Activated CD8-positive, alpha-beta memory T cell treated with anti-CD3 and anti-CD28 coated beads for 24 hours (primary cell): ENCODE measurements at regions not wholly inside any gene's neighbourhood (a gene's known extent, or its start where the extent isn't known, plus 50 kb on each side); places are given as distances from the start of the nearest gene placed in this dataset.
"Not testable (repeated sequence)": the region's sequence is repeated elsewhere in the genome, so short reads cannot be mapped to it uniquely, and the experiment has no call there.

Experiments
- DNase-seq: peaks from one replicate; pipeline ENCODE4 v3.0.0-alpha.2; 2020

- DNase-seq, result no peak
These were observed 836.0 kb downstream of the TRIML1 start for GRCh38 chr4:188975271-188975670.

DNA sequence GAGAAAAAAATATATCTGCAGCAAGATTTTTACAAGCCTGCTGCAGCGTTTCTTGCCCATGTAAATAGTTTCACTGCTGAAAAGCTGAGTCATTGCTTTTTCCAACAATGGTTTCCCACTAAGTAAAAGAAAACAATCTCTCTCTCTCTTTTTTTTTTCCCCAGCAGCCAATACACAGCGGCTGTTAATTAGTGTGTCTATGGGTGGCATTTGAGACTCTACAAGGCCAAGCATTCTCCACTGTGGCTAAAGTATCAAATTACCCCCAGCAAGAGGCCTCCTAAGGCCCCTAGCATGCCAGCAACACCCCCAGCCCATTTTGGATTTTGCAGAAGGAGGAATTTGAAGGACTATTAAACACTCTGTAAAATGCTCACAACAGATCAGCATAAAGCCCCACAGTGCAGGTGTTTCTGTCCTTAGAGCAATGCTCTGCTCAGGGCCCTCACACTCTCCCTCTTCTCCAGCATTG lies 837.4 kb downstream of the TRIML1 start:
- DNase-seq, result no peak

GRCh38 chr4:188977232-188977631 lies 838.0 kb downstream of the TRIML1 start:
- DNase-seq, result not testable (repeated sequence)

DNA sequence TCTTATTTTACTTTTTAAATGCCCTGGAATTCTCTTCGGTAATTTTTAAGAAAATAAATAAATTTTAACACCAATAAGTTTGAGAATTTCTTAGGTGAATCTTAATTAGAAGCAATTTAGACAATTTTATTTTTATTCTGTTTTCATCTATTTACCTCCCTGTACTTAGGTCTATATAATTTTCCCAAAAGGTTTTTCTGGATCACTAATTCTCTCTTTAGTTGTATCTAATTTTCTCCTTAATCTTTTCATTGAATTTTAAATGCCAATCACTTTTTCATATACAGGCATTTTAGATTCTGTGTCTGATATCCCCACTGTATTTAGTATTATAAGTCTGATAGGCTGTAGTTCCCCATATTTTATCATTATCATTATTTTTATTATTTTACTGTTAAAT lies 845.3 kb downstream of the TRIML1 start:
- no peak for DNase-seq

GRCh38 chr4:188986271-188986689 lies 847.0 kb downstream of the TRIML1 start:
- no peak for DNase-seq

- DNase-seq, result no peak
These were observed 847.8 kb downstream of the TRIML1 start for GRCh38 chr4:188987011-188987410.

DNA sequence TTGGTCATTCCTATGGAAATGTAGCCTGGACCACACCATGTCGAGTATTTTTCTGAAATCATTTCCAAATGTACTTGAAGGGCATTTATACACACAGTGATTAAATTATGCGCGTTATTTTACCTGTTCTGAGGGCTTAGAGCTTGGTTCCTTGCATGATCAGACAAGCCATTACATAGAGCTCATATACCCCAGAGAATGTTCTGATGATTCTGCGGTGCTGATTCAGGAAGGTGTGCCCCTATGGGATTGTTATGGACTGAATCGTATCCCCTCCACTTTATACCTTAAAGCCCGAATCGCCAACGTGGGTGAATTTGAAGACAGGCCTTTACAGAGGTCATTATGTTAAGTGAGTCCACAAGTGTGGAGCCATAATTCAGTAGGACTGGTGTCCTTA lies 848.9 kb downstream of the TRIML1 start:
- DNase-seq, result no peak

DNA sequence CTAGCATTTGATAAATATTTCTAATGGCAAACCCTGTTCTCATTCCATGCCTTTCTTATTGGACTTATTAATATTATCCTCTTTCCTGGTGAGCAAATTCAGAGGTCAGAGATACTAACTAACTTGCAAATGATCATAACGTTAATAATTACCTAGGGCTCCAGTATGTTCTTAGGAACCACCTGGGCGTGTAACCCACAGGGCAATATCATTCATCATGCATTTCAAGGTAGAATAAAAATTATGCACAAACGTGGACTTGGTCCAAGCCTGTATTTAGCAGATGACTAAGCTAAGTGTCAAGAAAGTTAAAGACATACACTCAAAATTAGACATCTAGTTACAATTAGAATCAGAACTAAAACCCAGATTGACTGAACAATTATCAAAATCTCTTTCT lies 850.1 kb downstream of the TRIML1 start:
- DNase-seq, result no peak

DNA sequence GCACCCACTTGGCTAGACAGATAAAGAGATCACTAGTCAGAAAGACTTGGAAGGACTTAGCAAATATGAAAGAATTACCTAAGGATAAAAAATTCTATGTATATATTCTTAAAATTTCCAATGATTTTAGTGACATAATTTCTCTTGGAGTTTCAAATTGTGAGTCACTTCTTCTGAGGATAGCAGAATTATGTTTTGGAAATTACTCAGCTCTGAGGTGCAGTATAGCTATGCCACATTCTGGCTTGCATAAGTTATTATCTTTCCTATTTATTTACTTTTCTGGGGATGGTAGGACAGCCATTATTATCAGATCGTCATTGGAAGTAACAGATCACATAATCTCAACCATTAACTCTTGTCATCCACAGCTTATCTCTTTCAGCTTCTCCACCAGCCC lies 853.5 kb downstream of the TRIML1 start:
- no peak for DNase-seq

GRCh38 chr4:188993871-188994270 lies 854.6 kb downstream of the TRIML1 start:
- DNase-seq, result no peak

DNA sequence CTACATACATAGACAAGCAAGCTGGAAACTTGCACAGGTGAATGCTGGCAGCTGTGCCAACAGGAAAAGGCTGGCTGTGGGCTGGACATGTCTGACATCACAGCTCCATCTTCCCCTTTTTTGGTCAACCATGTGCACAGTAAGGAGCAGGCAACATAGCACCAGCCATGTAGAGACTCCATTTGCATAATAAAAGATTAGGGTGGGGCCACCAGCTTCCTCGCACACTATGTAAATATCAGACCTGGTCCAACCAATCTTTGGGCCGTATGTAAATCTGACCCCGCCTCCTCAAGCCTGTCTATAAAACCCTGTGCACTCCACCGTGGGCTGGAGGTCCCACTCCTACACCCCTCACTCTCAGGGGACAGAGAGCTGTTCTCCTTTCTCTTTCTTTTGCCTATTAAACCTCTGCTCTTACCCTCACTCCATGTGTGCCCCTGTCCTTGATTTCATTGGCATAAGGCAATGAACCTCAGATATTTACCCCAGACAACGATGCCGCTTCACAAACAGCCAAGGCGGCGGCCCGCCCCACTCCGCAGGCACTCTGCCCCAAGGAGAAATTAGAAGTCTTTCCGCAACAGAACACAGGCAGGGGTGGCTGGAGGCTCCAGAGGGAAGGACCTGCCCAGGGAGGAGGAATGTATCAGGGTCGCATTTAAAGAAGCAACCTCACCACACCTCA lies 862.2 kb downstream of the TRIML1 start:
- DNase-seq, result no peak

GRCh38 chr4:189001971-189002450 lies 862.8 kb downstream of the TRIML1 start:
- DNase-seq, result no peak

- DNase-seq, result no peak
These were observed 863.2 kb downstream of the TRIML1 start for GRCh38 chr4:189002475-189002874.

- not testable (repeated sequence) for DNase-seq
These were observed 871.4 kb downstream of the TRIML1 start for GRCh38 chr4:189010452-189011217.

DNA sequence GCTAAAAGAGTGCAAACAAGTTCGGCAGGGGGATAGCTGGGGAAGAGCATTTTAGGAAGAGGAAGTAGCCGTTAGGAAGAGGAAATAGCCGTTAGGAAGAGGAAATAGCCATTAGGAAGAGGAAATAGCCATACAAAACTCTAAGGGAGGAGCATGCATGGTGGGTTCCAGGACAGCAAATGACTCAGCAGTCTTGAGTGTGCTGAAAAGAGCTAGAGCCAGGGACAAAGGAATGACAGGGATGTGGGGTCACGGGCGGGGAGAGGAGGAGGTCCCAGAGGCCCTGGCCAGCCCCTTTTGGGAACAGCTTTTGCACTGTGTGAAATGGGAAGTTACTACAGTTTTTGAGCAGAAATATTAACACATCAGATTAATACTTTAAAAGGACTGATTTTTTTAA lies 882.6 kb downstream of the TRIML1 start:
- DNase-seq, result no peak

- no peak for DNase-seq
These were observed 883.3 kb downstream of the TRIML1 start for GRCh38 chr4:189022440-189023035.

GRCh38 chr4:189029976-189030504 lies 890.8 kb downstream of the TRIML1 start:
- no peak for DNase-seq

DNA sequence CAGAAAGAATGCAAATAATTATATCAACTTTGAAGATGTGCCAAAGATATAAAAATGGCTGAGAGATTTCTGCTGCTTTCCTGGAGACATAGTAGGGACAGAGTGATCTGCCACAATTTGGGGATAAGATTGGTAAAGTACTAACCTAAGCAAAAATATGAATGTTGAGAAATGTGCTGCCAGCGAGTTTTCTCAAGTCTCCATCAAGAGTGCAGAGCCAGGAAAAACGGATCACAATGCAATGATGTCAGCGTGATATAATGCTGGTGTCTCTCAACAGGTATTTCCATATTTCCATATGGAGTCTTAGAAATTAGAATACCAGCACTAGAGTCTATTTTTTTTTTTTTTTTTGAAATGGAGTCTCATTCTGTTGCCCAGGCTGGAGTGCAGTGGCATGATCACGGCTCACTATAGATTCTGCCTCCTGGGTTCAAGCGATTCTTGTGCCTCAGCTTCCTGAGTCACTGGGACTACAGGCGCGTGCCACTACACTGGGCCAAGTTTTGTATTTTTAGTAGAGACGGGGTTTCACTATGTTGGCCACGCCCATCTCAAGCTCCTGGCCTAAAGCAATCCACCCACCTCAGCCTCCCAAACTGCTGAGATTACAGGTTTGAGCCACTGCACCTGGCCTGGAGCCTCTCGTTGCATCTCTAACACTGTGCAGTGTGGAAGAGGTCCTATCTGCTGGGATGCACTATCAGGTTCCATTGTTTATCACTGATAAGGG lies 893.5 kb downstream of the TRIML1 start:
- no peak for DNase-seq

DNA sequence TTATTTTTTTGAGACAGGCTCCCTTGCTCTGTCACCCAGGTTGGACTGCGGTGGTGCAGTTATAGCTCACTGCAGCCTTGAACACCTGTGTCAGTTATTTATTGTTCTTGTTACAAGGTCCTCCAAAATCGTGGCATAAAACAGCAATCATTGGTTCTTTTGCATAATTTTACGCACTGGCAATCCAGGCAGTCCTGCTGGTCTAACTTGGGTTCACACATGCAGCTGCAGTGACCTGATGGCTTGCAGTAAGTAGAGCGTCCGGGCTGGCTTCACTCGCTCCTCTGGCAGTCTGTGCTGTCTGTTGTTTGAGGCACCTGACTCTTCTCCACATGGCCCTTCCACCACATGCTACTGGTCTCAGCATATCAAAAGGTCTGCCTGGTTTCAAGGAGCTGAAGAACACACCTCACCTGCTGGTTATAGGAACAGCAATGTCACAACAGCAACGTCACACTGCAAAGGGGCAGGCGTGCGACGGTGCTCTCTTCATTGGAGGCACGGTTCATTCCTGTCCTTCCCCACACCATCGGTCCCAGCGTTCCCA lies 894.6 kb downstream of the TRIML1 start:
- DNase-seq, result no peak

GRCh38 chr4:189035091-189035490 lies 895.9 kb downstream of the TRIML1 start:
- no peak for DNase-seq

GRCh38 chr4:189035654-189036053 lies 896.4 kb downstream of the TRIML1 start:
- no peak for DNase-seq

GRCh38 chr4:189036906-189037305 lies 897.7 kb downstream of the TRIML1 start:
- no peak for DNase-seq

GRCh38 chr4:189046642-189047041 lies 894.0 kb upstream of the FRG1 start:
- no peak for DNase-seq
